Endothelial cell (in vitro differentiated cells): ENCODE measurements at regions not wholly inside any gene's neighbourhood (a gene's known extent, or its start where the extent isn't known, plus 50 kb on each side); places are given as distances from the start of the nearest gene placed in this dataset.
"Not testable (repeated sequence)": the region's sequence is repeated elsewhere in the genome, so short reads cannot be mapped to it uniquely, and the experiment has no call there.

Source experiments
- DNase-seq: peaks from one replicate; pipeline ENCODE4 v3.0.0; 2021; ENCODE audit warnings: low spot score
- H3K27ac Mint-ChIP-seq: one replicate; pipeline ENCODE4 v1.8.0; 2021; ENCODE audit warnings: mixed read lengths, inconsistent platforms; ENCODE audit not compliant: unreplicated experiment
- H3K27me3 Mint-ChIP-seq: one replicate; pipeline ENCODE4 v1.8.0; 2021; ENCODE audit warnings: mild to moderate bottlenecking, moderate library complexity, mixed read lengths, inconsistent platforms; ENCODE audit not compliant: unreplicated experiment
- H3K36me3 Mint-ChIP-seq: one replicate; pipeline ENCODE4 v1.8.0; 2021; ENCODE audit warnings: mild to moderate bottlenecking, low read depth, mixed read lengths, inconsistent platforms; ENCODE audit not compliant: unreplicated experiment
- H3K4me1 Mint-ChIP-seq: one replicate; pipeline ENCODE4 v1.8.0; 2021; ENCODE audit warnings: mild to moderate bottlenecking, mixed read lengths, inconsistent platforms; ENCODE audit not compliant: unreplicated experiment
- H3K4me3 Mint-ChIP-seq: one replicate; pipeline ENCODE4 v1.8.0; 2021; ENCODE audit warnings: mild to moderate bottlenecking, mixed read lengths, inconsistent platforms; ENCODE audit not compliant: unreplicated experiment
- H3K9me3 Mint-ChIP-seq: one replicate; pipeline ENCODE4 v1.8.0; 2021; ENCODE audit warnings: mixed read lengths, inconsistent platforms; ENCODE audit not compliant: unreplicated experiment
- CTCF ChIP-seq: fragments of 200-600 bp; sonication (generic); IDR thresholded peaks from one replicate; pipeline ENCODE4 v1.5.0; 2021; ENCODE audit warnings: antibody characterized with exemption; ENCODE audit not compliant: unreplicated experiment

- no peak for TF ChIP-seq CTCF
- Mint-ChIP-seq H3K4me3 (no peak overlapping the region), H3K4me1 (no peaks in the 10 kb centered on the region), H3K27me3 (no peaks in the 10 kb centered on the region), H3K36me3 (no peaks in the 10 kb centered on the region), H3K9me3 (no peaks in the 10 kb centered on the region), H3K27ac (no peak overlapping the region)
- DNase-seq, result no peak
These were observed 272.6 kb upstream of the ERBB4 start for GRCh38 chr2:212811036-212811805.

- Mint-ChIP-seq H3K9me3 (no peaks in the 10 kb centered on the region), H3K4me1 (no peaks in the 10 kb centered on the region), H3K27me3 (no peaks in the 10 kb centered on the region), H3K4me3 (no peak overlapping the region), H3K36me3 (no peaks in the 10 kb centered on the region), H3K27ac (no peak overlapping the region)
- no peak for DNase-seq
- TF ChIP-seq CTCF, result no peak
These were observed 259.0 kb upstream of the ERBB4 start for GRCh38 chr2:212797484-212798205.

GRCh38 chr2:212794471-212794870 lies 255.9 kb upstream of the ERBB4 start:
- no peak overlapping the region for H3K4me3 Mint-ChIP-seq
- TF ChIP-seq CTCF, result no peak
- H3K36me3 Mint-ChIP-seq, result no peaks in the 10 kb centered on the region
- H3K9me3 Mint-ChIP-seq, result no peaks in the 10 kb centered on the region
- no peak for DNase-seq
- H3K27ac Mint-ChIP-seq, result no peak overlapping the region
- no peaks in the 10 kb centered on the region for H3K4me1 Mint-ChIP-seq
- no peaks in the 10 kb centered on the region for H3K27me3 Mint-ChIP-seq

GRCh38 chr2:212791569-212791968 lies 253.0 kb upstream of the ERBB4 start:
- Mint-ChIP-seq H3K9me3 (no peaks in the 10 kb centered on the region), H3K27me3 (no peaks in the 10 kb centered on the region), H3K4me3 (no peak overlapping the region), H3K36me3 (no peaks in the 10 kb centered on the region), H3K4me1 (no peaks in the 10 kb centered on the region), H3K27ac (no peak overlapping the region)
- no peak for DNase-seq
- no peak for TF ChIP-seq CTCF

- H3K27me3 Mint-ChIP-seq, H3K4me1 Mint-ChIP-seq, H3K36me3 Mint-ChIP-seq, H3K4me3 Mint-ChIP-seq, H3K27ac Mint-ChIP-seq, DNase-seq, H3K9me3 Mint-ChIP-seq: not testable (repeated sequence)
These were observed 247.5 kb upstream of the ERBB4 start for GRCh38 chr2:212786088-212786487.
